ENCODE measurements at regions not wholly inside any gene's neighbourhood (a gene's known extent, or its start where the extent isn't known, plus 50 kb on each side); places are given as distances from the start of the nearest gene placed in this dataset.
A peak's percentile ranks its signal among the peaks of the same experiment; 100 is the strongest.

DNA sequence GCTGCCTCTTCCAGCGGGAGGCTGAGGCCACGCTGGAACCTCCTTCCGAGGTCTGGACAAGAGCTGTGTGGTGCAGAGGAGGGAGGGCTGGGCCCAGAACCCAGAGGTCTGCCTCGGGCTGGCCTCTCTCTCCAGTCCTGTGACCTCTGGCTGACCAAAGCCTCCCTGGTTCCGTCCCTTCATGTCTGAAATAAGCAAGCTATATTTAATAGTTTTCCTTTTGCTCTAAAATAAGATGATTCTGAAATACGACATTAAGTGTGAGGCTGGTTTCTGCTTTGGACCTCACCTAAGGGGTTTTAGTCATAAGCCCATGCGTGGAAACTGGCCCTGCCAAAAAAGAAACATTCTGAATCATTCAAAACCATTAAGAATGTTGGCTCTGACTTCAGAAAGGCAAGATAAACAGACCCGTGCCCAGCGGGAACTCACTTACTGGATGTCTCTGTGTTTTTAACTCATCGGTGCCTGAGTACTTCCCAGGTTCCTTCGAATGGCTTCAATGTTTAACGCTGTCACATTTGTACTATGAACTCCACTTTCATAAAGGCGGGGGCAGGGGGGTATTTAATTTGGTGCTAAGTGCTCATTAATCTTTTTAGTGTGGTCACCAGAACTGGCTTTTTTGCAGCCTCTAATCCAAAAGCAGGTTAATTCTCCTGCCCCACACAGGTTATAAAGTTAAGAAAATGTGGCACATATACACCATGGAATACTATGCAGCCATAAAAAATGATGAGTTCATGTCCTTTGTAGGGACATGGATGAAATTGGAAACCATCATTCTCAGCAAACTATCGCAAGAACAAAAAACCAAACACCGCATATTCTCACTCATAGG is 157.5 kb upstream of the KLF14 start:
- ATAC-seq (ENCODE audit: poor library complexity) (peak; percentile 52), DNase-seq (peak; percentile 76)
- intact Hi-C loops (cut with DNase I), result no loop called here

GRCh38 chr7:130893441-130893894 is 159.5 kb upstream of the KLF14 start:
- DNase-seq (no peak), ATAC-seq (ENCODE audit: poor library complexity) (peak; percentile 21)
- intact Hi-C loops (cut with DNase I), result no loop called here

- ATAC-seq (ENCODE audit: poor library complexity) (peak; percentile 50), DNase-seq (peak; percentile 77)
- intact Hi-C loops (cut with DNase I), result no loop called here
These were observed 160.3 kb upstream of the KLF14 start for GRCh38 chr7:130894146-130894908.

DNA sequence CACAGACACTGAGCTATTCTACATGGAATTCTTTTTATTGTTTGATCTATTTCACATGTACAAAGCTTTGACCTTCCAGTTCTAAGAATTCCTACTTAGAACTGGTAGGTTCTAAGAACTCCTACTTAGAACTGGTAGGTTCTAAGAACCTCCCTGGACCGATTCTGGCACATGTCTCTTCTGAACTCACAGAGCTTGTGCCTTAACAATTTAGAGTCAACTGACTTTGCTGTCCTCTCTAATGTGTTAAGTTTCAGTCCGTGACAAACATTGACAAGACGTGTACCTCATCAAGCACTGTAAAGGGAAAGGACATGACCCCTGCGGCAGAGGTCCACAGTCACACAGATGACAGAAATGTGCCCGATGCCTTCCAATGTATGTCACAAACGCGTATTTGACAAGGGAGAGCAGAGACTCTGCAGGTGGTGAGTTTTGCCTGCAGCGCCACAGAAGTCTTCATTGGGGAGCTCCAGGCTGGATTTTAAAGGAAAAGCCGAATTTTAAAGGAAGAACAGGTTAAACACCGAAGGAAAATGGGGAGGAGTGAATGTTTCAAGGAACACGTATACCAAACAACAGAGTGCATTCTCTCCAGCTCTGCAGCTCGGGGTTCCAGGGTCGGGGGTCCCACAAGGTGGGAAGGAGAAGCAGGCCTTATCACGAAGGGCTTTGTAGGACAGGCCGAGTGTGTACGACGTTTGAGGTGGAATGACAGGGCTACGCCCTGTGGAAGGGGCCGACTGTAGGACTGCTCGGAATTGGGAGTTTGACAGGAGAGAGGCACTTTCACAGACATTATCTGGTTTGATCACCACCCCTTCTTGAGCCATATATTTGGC is 161.1 kb upstream of the KLF14 start:
- ATAC-seq (ENCODE audit: poor library complexity) (peak; percentile 10), DNase-seq (no peak)
- intact Hi-C loops (cut with DNase I), result loop anchor here (5.0 kb wide), 1 partner anchor 142 kb away; no protein-coding TSS in a partner anchor

GRCh38 chr7:130896051-130896881 is 162.3 kb upstream of the KLF14 start:
- no peak for ATAC-seq (ENCODE audit: poor library complexity)
- intact Hi-C loops (cut with DNase I), result loop anchor here (5.0 kb wide), 1 partner anchor 141 kb away; no protein-coding TSS in a partner anchor
- DNase-seq, result no peak

- ATAC-seq (ENCODE audit: poor library complexity), result peak; percentile 71
- peak; percentile 79 for DNase-seq
- intact Hi-C loops (cut with DNase I), result loop anchor here (5.0 kb wide), 1 partner anchor 140 kb away; no protein-coding TSS in a partner anchor
These were observed 163.0 kb upstream of the KLF14 start for GRCh38 chr7:130896898-130897514.

- DNase-seq (peak; percentile 36), ATAC-seq (ENCODE audit: poor library complexity) (no peak)
- intact Hi-C loops (cut with DNase I), result loop anchor here (5.0 kb wide), 1 partner anchor 140 kb away; no protein-coding TSS in a partner anchor
These were observed 163.8 kb upstream of the KLF14 start for GRCh38 chr7:130897515-130898419.

DNA sequence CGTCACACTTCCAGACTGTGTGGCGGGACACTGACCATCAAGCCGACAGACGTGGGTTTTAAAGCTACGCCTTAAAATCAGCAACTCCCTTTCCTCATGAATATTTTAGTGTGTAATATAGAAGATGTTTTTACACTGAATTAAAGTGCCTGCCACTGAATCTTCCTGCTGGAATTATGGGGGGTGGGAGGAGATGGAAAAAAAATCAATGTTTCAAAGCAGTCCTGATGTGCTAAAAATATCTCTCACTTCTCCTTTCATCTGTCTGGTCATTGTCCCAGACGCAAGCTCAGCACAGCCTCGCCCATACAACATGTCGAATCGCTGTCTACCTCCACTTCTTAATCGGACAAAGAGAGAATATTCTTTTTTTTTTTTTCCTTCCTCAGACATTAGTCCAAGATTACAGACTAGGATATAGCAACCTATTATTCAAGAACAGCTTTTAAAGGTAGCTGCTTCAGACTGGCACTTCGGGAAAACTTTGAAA is 165.1 kb upstream of the KLF14 start:
- intact Hi-C loops (cut with DNase I), result loop anchor here (5.0 kb wide), 1 partner anchor 138 kb away; no protein-coding TSS in a partner anchor
- DNase-seq (no peak), ATAC-seq (ENCODE audit: poor library complexity) (no peak)

- intact Hi-C loops (cut with DNase I), result loop anchor here (5.0 kb wide), 1 partner anchor 137 kb away; no protein-coding TSS in a partner anchor
- DNase-seq, result no peak
- no peak for ATAC-seq (ENCODE audit: poor library complexity)
These were observed 165.8 kb upstream of the KLF14 start for GRCh38 chr7:130899638-130900401.

DNA sequence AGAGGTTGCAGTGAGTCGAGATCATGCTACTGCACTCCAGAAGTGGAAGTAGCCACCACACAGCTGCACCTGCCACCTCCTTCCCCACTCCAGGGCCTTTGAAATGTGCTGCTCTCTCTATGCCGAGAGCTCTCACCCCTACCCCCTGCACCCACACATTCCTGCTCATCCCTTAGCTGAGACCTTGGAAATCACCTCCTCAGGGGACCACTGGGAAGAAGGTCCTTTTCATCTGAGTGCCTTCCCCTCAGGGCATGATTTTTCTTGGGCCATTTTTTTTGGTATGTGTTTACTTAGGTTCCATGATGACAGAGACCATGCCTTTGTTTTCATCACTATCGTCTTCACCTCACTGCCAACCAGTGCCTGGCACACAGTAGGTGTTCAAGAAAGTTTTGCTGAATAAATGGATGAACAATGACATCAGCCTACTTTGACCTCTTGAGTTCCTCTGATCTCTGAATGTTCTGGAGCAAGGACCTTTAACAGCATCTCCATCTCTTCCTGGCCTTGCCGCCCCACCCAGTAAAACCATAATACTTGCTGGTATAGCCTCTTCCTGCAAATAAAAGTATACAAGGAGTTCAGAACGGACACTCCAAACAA is 166.6 kb upstream of the KLF14 start:
- ATAC-seq (ENCODE audit: poor library complexity) (no peak), DNase-seq (no peak)
- intact Hi-C loops (cut with DNase I), result no loop called here

DNA sequence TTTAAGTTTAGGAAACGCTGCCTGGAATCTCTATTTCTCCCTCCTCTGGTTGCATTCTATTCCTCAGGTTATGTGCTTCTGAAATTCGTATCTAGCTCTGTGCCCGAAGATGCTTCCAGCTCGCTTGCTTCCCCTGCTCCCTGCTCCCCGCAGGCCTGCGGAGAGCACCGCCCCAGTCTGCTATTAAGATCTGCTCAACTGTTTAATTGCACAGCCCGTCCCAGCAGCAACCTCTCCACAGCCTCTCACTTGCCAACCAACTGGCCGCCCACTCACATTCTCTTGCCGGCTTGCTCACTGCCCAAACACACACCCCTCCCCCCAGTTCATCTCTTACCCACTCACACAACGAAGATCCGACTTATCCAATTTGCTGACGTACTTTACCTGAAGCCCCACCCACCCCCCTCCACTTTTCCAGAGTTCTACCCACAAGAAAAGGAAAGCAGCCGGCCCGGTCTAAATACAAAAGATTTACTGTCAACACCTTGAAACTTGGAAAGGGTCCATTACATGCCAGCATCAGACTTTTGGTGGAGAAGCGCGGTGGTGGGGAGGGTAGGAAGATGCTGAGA is 167.3 kb upstream of the KLF14 start:
- DNase-seq (peak; percentile 75), ATAC-seq (ENCODE audit: poor library complexity) (peak; percentile 68)
- intact Hi-C loops (cut with DNase I), result no loop called here

- ATAC-seq (ENCODE audit: poor library complexity), result no peak
- intact Hi-C loops (cut with DNase I), result no loop called here
- no peak for DNase-seq
These were observed 168.8 kb upstream of the KLF14 start for GRCh38 chr7:130902755-130903357.

- DNase-seq, result no peak
- peak; percentile 51 for ATAC-seq (ENCODE audit: poor library complexity)
- intact Hi-C loops (cut with DNase I), result no loop called here
These were observed 169.5 kb upstream of the KLF14 start for GRCh38 chr7:130903358-130903974.
